ENCODE measurements at regions not wholly inside any gene's neighbourhood (a gene's known extent, or its start where the extent isn't known, plus 50 kb on each side); places are given as distances from the start of the nearest gene placed in this dataset.
"Not testable (repeated sequence)": the region's sequence is repeated elsewhere in the genome, so short reads cannot be mapped to it uniquely, and the experiment has no call there.

DNA sequence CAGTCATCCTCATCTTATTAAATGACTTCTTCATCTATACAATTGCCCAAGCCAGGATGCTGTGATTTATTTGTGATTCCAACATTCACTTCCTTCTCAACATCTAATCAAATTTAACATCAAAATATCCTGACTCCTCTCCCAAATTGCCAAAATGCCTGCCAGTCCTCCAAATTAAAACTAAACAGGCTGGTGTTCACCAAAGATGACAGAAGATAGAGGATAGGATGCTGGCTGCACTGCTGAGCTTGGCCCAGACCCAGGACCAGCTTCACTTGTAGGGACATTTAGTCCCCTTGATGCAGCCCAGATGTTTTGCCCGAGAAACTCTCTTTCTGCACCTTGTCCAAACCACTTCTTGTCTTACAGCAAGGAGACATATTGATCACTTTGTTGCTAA is 540.0 kb upstream of the CNTNAP5 start:
- no peak for DNase-seq (ENCODE audit: low spot score)

DNA sequence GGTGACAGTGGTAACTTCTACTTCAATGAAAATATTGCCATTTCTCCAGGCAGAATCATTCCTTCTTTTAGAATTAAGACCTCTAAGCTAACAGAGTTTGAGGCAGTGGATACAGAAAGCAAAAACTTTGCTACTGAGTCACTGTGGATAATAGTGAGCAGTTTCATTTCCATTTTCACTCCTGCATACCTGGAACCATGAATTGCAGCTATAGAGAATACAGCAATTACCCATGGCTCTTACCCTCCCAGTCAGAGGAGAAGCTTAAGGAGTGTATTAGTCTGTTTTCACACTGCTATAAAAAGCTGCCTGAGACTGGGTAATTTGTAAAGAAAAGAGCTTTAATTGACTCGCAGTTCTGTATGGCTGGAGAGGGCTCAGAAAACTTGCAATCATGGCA is 531.4 kb upstream of the CNTNAP5 start:
- DNase-seq (ENCODE audit: low spot score) = no peak

DNA sequence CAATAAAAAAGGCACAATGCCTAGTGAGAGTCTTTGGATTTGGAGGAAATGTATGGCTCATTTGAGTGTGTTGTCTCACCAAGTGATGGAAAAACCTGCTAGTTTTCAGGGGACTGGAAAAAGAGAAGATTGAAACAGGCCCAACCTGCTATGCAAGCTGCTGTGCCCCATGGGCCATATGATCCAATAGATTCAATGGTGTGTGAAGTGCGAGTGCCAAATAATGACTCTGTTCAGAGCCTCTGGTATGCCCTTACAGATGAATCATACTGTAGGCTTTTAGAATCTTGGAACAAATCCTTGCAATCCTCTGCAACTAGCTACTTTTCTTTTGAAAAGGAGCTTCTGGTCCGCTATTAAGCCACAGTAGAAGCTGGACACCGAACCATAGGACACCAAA is 529.8 kb upstream of the CNTNAP5 start:
- no peak for DNase-seq (ENCODE audit: low spot score)

DNA sequence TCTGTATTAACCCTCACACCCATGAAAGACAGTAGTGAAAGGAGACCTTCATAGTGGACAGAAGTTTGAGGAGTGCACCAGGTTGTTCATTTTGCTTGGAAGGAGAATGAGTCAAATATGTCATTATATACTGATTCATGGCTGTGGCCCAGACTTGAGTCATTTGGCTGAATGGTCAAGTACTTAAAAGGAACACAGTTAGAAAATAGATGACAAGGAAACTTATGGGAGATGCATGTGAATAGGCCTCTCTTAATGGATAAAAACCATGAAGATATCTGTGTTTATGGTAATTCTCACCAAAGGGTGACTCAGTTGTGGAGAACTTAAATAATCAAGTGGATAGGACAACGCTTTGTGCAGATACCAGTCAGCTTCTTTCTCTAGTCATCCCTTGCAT is 524.7 kb upstream of the CNTNAP5 start:
- DNase-seq (ENCODE audit: low spot score) = peak; percentile 8

DNA sequence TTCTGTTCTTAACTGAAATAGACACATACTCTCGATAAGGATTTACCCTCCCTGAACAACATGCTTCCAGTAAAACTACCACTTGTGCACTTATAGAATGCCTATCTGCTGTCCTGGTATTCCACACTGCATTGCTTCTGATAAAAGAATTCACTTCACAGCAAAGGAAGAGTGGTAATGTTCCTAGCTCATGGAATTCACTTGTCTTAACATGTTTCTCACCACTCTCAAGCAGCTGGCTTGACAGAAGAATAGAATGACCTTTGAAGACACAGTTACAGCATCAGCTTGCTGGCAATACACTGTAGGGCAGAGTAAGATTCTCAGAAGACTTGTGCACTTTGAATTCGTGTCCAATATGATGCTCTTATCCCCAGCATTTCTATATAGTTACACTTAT is 524.1 kb upstream of the CNTNAP5 start:
- DNase-seq (ENCODE audit: low spot score) = no peak

DNA sequence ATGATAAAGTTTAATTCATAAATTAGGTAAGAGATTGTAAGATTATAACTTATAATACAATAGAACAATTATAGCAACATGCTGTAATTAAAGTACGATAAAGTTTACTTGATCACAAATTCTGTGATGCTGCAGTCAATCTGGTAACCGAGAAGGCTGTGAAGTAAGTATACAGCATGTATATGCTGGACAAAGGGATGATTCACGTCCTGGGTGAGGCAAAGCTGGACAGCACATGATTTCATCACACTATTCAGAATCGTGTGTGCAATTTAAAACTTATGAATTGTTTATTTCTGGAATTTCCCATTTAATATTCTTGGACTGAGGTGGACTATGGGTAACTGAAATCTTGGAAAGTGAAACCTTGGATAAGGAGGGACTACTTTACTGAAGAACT is 522.2 kb upstream of the CNTNAP5 start:
- DNase-seq (ENCODE audit: low spot score) = peak; percentile 56

- no peak for DNase-seq (ENCODE audit: low spot score)
These were observed 512.5 kb upstream of the CNTNAP5 start for GRCh38 chr2:123512547-123512946.

DNA sequence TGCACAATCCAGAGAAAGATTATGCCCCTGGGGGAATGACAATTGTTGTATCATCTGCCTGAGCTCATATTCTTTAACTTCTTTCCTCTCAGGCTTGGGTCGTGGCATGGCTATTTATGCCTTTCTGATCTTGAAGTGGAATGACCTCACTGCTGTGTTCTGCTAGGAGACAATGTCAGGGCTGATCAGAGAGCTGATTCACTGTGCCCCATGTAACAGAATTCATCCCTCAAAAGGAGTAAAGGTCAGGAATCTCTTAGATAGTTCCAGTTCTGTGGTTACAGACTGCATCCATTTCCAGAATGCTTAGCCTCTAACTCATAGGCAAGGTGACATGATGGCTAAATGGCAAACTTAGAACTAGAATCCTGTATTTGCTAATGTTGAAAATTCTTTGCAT is 511.7 kb upstream of the CNTNAP5 start:
- DNase-seq (ENCODE audit: low spot score) = peak; percentile 20

DNA sequence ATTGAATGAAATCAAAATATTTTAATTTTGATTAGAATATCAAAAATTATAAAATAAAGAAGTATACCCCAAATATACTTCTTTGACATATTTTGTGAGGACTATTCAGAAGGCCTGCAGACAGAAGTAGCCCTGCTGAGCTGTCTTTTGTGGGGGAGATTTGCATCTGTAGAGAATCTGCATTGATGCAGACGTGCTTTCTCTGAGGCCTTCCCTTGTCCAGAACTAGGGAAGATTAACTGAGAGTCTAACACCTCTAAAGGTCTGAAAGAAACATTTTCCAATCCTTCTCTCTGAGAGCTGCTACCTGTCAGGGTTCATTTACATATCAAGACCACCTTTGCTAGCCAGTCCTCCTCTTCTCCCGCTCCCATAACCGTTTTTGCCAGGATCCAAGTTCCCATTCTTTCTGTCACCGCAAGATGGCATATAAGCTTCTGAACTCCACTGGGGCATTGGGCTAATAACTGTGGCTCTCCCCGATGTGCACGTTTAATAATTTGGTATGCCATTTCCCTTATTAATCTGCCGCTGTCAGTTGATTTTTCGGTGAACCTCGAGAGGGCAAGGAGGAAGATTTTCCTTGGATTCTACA is 510.4 kb upstream of the CNTNAP5 start:
- DNase-seq (ENCODE audit: low spot score) = no peak

GRCh38 chr2:123518367-123518766 is 506.7 kb upstream of the CNTNAP5 start:
- DNase-seq (ENCODE audit: low spot score) = peak; percentile 46

DNA sequence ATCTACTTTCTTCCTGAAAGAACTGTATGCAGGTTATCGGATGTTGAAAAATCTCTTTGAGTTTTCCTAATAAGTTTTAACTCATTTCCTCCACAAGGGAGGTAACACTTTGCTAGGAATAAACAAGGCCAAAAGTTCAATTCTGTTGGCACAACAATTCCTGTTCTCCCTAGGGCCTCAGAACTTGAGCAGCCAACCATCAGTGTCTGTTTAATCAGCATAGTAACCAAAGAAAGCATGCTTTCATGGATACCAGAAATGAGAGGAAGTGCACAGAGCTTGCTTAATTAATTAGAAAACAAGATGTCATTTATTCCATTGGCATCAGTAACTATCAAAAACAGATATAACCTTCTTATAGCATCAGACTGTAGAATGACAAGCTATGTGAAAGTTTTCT is 503.2 kb upstream of the CNTNAP5 start:
- peak; percentile 73 for DNase-seq (ENCODE audit: low spot score)

GRCh38 chr2:123522498-123522897 is 502.6 kb upstream of the CNTNAP5 start:
- DNase-seq (ENCODE audit: low spot score) = not testable (repeated sequence)

DNA sequence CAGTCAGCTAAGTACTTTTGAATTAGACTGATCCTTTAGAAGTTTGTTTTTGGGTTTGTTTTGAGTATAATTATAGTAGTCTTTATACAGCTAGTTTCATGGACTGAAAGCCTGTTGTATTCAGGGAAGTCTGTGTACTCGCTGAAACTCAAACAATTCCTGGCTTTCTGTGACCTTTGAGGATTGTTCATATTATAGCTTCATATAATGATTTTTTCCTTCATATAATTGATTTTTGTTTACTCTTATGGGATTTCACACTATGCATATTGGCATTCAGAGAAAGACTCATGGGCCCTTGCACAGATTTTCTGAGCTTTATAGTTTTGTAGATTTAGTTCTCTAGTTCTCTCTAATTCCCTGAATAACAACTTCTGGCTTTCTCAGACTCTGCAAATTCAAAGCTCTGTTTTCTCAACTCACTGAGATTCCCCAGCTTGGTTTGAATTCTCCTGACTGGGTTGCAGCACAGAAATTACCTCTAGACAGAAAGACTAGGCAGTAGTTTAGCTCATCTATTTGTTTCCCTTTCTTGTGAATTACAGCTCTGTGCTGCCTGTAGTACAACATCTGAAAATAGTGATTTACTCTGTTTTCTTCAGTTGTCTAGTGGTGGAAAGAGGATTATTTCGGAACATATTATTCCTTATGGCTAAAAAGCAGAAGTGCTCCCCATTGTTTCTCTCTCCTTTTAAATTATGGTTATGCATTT is 495.9 kb upstream of the CNTNAP5 start:
- DNase-seq (ENCODE audit: low spot score) = no peak

GRCh38 chr2:123530004-123530403 is 495.1 kb upstream of the CNTNAP5 start:
- no peak for DNase-seq (ENCODE audit: low spot score)

- no peak for DNase-seq (ENCODE audit: low spot score)
These were observed 493.0 kb upstream of the CNTNAP5 start for GRCh38 chr2:123532126-123532525.

DNA sequence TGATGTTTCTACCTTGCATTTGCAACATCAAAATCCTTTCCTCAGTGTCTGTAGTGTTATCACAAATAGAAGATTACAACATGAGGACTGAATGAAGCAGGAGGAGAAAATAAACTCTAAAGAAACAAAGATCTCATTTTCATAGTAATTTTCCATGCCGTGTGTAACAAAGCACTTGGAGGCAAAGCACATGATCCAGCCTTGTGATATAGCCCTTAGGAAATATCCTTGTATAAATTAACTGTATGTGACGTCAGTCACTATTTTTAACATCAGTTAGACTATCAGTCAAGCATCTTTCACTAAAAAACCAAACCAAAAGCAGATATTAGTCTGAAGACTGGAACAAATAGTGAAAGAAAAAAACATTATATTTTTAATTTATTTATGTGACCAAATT is 492.1 kb upstream of the CNTNAP5 start:
- DNase-seq (ENCODE audit: low spot score) = peak; percentile 68

DNA sequence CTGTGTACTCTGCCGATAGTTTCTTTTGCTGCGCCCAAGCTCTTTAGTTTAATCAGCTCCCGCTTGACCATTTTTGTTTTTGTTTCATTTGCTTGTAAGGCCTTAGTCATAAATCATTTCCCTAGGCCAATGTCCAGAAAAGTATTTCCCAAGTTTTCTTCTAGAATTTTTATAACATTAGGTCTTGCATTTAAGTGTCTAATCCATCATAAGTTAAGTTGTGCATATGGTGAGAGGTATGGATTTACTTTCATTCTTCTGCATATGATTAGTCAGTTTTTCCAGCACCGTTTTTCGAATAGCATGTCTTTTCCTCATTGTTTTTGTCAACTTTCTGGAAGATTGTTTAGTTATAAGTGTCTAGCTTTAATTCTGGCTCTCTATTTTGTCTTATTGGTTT is 484.8 kb upstream of the CNTNAP5 start:
- no peak for DNase-seq (ENCODE audit: low spot score)

DNA sequence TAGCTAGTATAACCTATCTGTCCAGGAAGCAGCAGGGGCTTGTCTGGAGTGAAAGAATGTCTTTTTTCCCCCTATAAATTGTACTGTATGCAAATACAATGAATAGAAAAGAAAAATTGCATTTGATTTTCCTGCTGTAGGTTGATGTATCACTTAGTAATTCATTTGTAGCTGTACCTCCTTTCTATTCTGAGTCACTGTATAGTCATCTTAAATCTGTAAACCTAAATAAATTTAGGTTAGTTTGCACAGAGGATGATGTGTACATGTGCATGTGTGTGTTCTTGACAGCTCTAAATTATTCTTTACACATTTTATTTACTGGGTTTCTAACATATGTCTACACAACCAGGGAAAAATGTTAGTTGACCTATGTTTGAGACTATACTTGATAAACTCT is 478.7 kb upstream of the CNTNAP5 start:
- DNase-seq (ENCODE audit: low spot score) = no peak

GRCh38 chr2:123563515-123563914 is 461.6 kb upstream of the CNTNAP5 start:
- DNase-seq (ENCODE audit: low spot score) = no peak

- no peak for DNase-seq (ENCODE audit: low spot score)
These were observed 458.7 kb upstream of the CNTNAP5 start for GRCh38 chr2:123566291-123566946.

- DNase-seq (ENCODE audit: low spot score) = no peak
These were observed 447.1 kb upstream of the CNTNAP5 start for GRCh38 chr2:123578016-123578415.

DNA sequence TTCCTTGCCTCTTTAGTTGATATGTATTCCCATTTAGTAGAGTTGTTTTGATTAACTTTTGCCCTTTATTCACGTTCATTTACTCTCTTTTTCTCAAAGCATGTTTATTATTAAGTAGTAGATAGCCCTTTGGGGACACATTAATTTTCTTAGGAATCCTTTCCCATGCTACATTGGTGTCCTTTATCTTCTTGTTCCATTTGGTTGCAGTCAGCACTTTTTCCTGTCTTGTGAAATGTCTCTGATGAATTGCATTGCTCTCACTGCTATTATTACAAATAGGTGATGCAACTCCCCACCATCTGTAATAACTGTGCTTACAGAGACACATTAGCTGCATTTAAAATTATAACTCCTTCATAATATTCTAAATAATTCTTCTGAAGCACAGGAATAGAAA is 428.5 kb upstream of the CNTNAP5 start:
- DNase-seq (ENCODE audit: low spot score) = no peak

DNA sequence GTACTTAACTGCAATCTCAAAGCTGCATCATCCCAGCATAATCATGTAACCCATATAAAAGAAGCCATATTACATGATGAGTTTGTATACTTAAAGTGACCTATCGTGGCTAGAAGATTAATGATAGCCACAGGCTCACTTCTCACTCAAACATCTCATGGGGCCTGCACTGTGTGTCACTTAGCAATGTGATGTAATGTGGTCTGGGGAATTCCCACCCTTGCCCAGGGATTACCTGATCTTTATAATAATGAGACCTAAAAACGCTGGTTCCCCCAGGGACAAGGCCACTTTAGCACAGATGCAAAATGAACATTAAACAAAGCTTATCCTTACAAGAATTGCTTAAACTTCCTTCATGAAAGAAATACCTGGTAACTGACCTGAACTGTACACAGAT is 427.1 kb upstream of the CNTNAP5 start:
- no peak for DNase-seq (ENCODE audit: low spot score)

GRCh38 chr2:123606631-123607030 is 418.5 kb upstream of the CNTNAP5 start:
- no peak for DNase-seq (ENCODE audit: low spot score)
